ENCODE measurements at regions not wholly inside any gene's neighbourhood (a gene's known extent, or its start where the extent isn't known, plus 50 kb on each side); places are given as distances from the start of the nearest gene placed in this dataset.
"Not testable (repeated sequence)": the region's sequence is repeated elsewhere in the genome, so short reads cannot be mapped to it uniquely, and the experiment has no call there.

DNA sequence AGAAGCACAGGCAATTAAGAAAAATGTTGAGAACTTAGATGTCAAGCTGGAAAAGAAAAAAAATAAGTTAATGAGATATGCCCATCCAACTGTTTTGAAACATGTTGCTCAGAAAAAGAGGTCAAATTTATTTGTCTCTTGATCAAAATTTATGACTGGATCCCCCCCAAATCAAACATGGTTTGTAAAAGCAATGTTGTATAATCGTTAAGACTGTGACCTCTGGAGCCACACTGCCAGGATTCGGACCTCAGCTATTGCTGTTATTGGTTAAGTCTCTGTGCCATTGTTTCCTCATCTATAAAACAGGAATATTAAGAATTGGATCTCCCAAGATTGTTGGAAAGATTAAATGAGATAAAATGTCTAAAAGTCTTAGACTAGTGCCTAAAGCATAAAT, 51.9 kb upstream of the LRRK2 start:
- intact Hi-C loops (cut with micrococcal nuclease) = no loop called here
- DNase-seq (no peak), ATAC-seq (no peak)
- Mint-ChIP-seq H3K27ac (no peak overlapping the region), H3K4me3 (no peak overlapping the region), H3K9me3 (no peaks in the 10 kb centered on the region), H3K36me3 (ENCODE audit: low read depth) (no peaks in the 10 kb centered on the region), H3K27me3 (peaks cover 6% of the 10 kb centered on the region), H3K4me1 (ENCODE audit: low read depth) (peaks cover 15% of the 10 kb centered on the region)
- POLR2A ChIA-PET = no interaction called here
- CTCF ChIA-PET = interaction anchor here (1.2 kb wide), 1 partner anchor 8 kb away, joined by 3 read pairs; no protein-coding TSS in a partner anchor
- TF ChIP-seq, protein P1, sequence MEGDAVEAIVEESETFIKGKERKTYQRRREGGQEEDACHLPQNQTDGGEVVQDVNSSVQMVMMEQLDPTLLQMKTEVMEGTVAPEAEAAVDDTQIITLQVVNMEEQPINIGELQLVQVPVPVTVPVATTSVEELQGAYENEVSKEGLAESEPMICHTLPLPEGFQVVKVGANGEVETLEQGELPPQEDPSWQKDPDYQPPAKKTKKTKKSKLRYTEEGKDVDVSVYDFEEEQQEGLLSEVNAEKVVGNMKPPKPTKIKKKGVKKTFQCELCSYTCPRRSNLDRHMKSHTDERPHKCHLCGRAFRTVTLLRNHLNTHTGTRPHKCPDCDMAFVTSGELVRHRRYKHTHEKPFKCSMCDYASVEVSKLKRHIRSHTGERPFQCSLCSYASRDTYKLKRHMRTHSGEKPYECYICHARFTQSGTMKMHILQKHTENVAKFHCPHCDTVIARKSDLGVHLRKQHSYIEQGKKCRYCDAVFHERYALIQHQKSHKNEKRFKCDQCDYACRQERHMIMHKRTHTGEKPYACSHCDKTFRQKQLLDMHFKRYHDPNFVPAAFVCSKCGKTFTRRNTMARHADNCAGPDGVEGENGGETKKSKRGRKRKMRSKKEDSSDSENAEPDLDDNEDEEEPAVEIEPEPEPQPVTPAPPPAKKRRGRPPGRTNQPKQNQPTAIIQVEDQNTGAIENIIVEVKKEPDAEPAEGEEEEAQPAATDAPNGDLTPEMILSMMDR (IDR thresholded peaks at IDR 0.05) = no peak

DNA sequence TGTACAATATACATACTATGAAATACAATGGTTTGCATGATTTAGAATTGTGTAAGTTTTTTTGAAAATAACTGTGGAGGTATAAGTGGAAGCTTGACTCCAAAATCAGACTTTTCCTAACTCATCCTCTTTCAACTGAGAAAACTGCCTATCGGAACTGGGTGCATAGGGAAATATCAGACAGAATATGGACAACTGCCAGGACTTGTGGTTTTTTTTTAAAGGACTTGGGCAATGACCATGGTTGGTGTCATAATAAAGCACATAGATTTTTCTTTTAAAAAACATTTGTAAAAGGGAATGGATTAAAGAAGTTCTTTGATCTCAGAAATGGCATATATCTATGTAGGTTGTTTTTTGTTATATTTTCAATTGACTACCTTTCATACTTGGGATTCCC, 53.3 kb upstream of the LRRK2 start:
- ATAC-seq (no peak), DNase-seq (no peak)
- H3K27me3 Mint-ChIP-seq = peaks cover 6% of the 10 kb centered on the region
- no peak overlapping the region for H3K4me3 Mint-ChIP-seq
- no peaks in the 10 kb centered on the region for H3K9me3 Mint-ChIP-seq
- H3K4me1 Mint-ChIP-seq (ENCODE audit: low read depth) = peaks cover 15% of the 10 kb centered on the region
- no peak overlapping the region for H3K27ac Mint-ChIP-seq
- intact Hi-C loops (cut with micrococcal nuclease) = no loop called here
- CTCF ChIA-PET = no interaction called here
- TF ChIP-seq, protein P1 (IDR thresholded peaks at IDR 0.05) = no peak
- POLR2A ChIA-PET = no interaction called here
- H3K36me3 Mint-ChIP-seq (ENCODE audit: low read depth) = no peaks in the 10 kb centered on the region

DNA sequence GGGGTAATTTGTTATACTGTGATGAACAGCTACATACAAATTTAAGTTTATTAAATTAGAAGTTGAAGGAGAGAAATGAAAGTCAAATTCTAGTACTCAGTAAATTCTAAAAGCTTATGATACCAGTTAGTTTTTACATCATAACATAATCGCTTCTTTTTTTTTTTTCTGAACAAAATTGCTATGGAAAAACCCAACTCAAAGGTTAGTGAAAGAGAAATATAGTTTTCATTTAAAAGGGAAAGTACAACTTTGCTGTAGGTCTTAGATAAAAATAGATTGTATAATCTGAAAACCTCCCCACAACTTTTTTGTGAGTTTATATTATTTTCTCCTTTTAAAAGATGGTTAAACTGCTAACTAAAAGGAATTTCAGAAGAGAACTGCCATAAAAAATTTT, 53.7 kb upstream of the LRRK2 start:
- no peaks in the 10 kb centered on the region for H3K36me3 Mint-ChIP-seq (ENCODE audit: low read depth)
- H3K9me3 Mint-ChIP-seq = no peaks in the 10 kb centered on the region
- TF ChIP-seq, protein P1 (IDR thresholded peaks at IDR 0.05) = no peak
- H3K4me3 Mint-ChIP-seq = no peak overlapping the region
- H3K4me1 Mint-ChIP-seq (ENCODE audit: low read depth) = peaks cover 15% of the 10 kb centered on the region
- H3K27ac Mint-ChIP-seq = no peak overlapping the region
- ATAC-seq (no peak), DNase-seq (no peak)
- intact Hi-C loops (cut with micrococcal nuclease) = no loop called here
- POLR2A ChIA-PET = no interaction called here
- H3K27me3 Mint-ChIP-seq = peaks cover 6% of the 10 kb centered on the region
- CTCF ChIA-PET = no interaction called here

- no peak overlapping the region for H3K4me3 Mint-ChIP-seq
- TF ChIP-seq, protein P1 (IDR thresholded peaks at IDR 0.05) = no peak
- POLR2A ChIA-PET = no interaction called here
- H3K27ac Mint-ChIP-seq = no peak overlapping the region
- intact Hi-C loops (cut with micrococcal nuclease) = no loop called here
- H3K9me3 Mint-ChIP-seq = no peaks in the 10 kb centered on the region
- ATAC-seq (no peak), DNase-seq (no peak)
- H3K27me3 Mint-ChIP-seq = peaks cover 6% of the 10 kb centered on the region
- no peaks in the 10 kb centered on the region for H3K36me3 Mint-ChIP-seq (ENCODE audit: low read depth)
- CTCF ChIA-PET = interaction anchor here (0.6 kb wide), 1 partner anchor 296 kb away, joined by 3 read pairs; no protein-coding TSS in a partner anchor
- H3K4me1 Mint-ChIP-seq (ENCODE audit: low read depth) = peaks cover 15% of the 10 kb centered on the region
Measured at GRCh38 chr12:40170593-40170992, 54.2 kb upstream of the LRRK2 start.

GRCh38 chr12:40168868-40169267, 55.9 kb upstream of the LRRK2 start:
- ChIA-PET CTCF (interaction anchor here (1.0 kb wide), 1 partner anchor 15 kb away, joined by 3 read pairs; no protein-coding TSS in a partner anchor), POLR2A (no interaction called here)
- Mint-ChIP-seq H3K27me3 (peaks cover 3% of the 10 kb centered on the region), H3K36me3 (ENCODE audit: low read depth) (no peaks in the 10 kb centered on the region), H3K9me3 (peaks cover 2% of the 10 kb centered on the region), H3K4me3 (no peak overlapping the region), H3K27ac (no peak overlapping the region), H3K4me1 (ENCODE audit: low read depth) (peaks cover 15% of the 10 kb centered on the region)
- intact Hi-C loops (cut with micrococcal nuclease) = no loop called here
- no peak for DNase-seq
- TF ChIP-seq, protein P1 (IDR thresholded peaks at IDR 0.05) = no peak
- ATAC-seq = peak; percentile 87

- intact Hi-C loops (cut with micrococcal nuclease); POLR2A ChIA-PET; H3K36me3 Mint-ChIP-seq (ENCODE audit: low read depth); H3K9me3 Mint-ChIP-seq; H3K27ac Mint-ChIP-seq; H3K27me3 Mint-ChIP-seq; H3K4me3 Mint-ChIP-seq; DNase-seq: not testable (repeated sequence)
- ATAC-seq = peak; percentile 30
- CTCF ChIA-PET = interaction anchor here (1.0 kb wide), 1 partner anchor 16 kb away, joined by 3 read pairs; no protein-coding TSS in a partner anchor
- peaks cover 15% of the 10 kb centered on the region for H3K4me1 Mint-ChIP-seq (ENCODE audit: low read depth)
Measured at GRCh38 chr12:40168419-40168818, 56.4 kb upstream of the LRRK2 start.

Data from activated CD8-positive, alpha-beta T cell treated with anti-CD3 and anti-CD28 coated beads for 36 hours (primary cell).